ENCODE measurements at regions not wholly inside any gene's neighbourhood (a gene's known extent, or its start where the extent isn't known, plus 50 kb on each side); places are given as distances from the start of the nearest gene placed in this dataset.

- TF ChIP-seq CTCF (IDR thresholded peaks at IDR 0.05) (no peak), POLR2A (IDR thresholded peaks at IDR 0.05) (no peak)
These were observed 164.1 kb upstream of the NEBL start for GRCh38 chr10:21061184-21061583.
